Renal cortex interstitium (tissue), 11 donors: ENCODE measurements at regions not wholly inside any gene's neighbourhood (a gene's known extent, or its start where the extent isn't known, plus 50 kb on each side); places are given as distances from the start of the nearest gene placed in this dataset.

Experiments used
- DNase-seq, 11 donors: peaks; one replicate each; pipeline ENCODE4 v3.0.0-alpha.2; 2013; ENCODE audit warnings: low read depth in 9 of 11, low spot score in 4 of 11; ENCODE audit errors: extremely low read depth in 1 of 11

- DNase-seq, result no peak
Measured at GRCh38 chr7:52064493-52064892, 747.9 kb upstream of the COBL start.

- DNase-seq, result no peak
Measured at GRCh38 chr7:52061666-52062065, 745.1 kb upstream of the COBL start.

GRCh38 chr7:52053525-52053924 is 736.9 kb upstream of the COBL start:
- DNase-seq, result no peak

- DNase-seq, result no peak
Measured at GRCh38 chr7:52030722-52031121, 714.1 kb upstream of the COBL start.

DNA sequence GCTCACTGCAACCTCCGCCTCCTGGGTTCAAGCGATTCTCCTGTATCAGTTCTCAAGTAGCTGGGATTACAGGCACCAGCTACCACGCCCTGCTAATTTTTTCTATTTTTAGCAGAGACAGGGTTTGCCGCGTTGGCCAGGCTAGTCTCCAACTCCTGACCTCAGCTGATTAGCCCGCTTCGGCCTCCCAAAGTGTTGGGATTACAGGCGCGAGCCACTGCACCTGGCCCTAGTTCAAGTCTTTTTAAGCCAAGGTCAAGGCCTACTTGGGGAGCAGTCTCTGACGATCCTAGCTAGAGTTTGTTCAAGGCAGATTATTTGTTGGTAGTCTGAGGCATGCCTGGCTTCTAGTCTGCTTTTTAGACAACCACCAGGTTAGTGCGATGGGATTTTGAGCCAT is 709.5 kb upstream of the COBL start:
- no peak for DNase-seq

DNA sequence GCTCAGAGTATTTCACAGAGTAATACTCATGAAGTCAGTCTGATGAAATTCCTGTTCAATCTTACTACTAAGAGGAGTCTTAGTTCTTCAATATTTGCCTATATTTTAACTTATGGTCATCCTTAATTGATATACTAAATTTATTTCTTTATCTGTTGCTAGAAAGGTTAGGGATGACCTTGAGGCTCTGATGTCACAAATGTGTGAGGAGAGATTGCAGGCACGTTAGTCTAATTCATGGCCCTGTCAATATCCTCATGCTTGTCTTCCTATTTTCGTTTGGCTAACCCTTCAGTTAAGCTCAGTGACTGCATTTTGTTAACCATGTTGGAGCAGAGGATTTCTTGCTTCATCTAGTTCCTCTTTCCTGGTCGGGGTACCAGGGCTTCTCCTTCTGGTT is 704.7 kb upstream of the COBL start:
- DNase-seq, result no peak

DNA sequence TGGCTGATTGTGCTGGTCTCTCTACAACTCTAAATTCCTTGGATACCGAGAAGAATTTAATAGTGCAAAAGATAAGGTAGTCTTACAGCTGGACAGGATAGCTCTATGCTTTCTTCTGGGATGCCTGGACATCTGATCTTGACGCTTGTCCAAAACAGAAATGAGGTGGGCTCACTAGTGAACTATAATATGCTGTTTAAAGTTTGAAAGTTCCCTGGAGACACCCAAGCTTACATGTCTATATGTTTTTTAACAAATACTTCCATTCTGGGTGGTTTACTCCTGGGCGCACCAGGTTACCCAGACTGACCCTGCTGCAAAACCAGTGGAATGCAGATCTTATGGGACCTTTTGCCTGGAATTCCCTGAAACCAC is 702.1 kb upstream of the COBL start:
- no peak for DNase-seq

DNA sequence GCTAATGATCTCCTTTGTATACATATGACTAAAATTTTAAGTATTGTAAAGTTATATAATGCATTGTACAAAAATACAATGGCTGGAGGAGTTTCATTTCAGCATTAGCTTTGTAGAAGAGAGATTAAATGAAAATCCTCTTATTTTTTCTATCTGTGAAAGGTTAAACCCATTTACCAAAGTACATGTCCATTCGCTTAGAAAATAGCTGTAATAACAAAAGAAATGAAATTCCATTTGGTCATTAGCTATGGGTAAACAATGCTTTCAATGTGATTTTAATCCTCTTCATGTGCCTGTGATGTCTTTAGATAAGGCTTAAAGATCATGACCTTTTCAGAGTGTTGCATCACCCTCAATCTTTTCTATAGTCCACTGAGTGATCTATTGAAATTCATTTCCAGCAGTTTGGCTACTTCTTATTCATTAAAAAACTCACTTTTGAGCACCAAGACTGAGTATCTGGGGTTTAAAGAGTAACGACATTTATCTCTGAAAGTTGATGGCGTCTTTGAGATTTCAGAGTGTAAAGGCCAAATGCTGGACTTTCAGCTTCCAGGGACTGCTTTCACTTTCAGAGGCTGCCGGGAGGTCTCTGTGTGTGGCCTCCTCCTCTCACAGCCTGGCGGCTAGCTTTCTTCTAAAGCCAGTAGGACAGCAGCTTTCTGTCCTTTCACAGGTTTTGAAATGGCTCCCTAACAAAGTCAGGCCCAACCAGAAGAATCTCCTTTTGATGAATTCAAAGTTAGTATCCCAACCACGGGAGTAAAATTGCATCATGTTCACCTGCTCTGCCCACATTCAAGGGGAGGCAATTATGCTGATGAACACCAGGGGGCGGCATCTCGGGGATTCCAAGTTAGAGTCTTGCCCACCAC is 701.4 kb upstream of the COBL start:
- DNase-seq, result no peak

- DNase-seq, result no peak
Measured at GRCh38 chr7:52009181-52009580, 692.6 kb upstream of the COBL start.

- no peak for DNase-seq
Measured at GRCh38 chr7:52006674-52007073, 690.1 kb upstream of the COBL start.

DNA sequence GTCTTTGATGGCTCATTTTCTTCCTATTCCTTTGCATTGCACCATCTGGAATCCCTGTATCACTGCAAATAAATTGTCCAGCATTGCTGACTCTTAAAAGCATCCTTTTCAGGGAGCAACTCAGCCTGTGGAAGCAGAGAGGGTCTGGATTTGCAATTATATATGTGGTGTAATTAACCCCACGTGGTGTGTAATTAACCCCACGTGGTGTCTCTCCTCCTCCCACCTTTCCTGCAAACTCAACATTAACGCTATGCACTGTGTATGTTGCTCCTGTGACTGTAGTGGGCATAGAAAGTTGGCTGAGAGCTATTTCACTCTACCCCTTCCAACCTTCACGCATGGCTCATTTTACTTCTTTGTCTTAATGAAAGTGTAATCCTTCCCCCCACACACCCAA is 689.0 kb upstream of the COBL start:
- no peak for DNase-seq

DNA sequence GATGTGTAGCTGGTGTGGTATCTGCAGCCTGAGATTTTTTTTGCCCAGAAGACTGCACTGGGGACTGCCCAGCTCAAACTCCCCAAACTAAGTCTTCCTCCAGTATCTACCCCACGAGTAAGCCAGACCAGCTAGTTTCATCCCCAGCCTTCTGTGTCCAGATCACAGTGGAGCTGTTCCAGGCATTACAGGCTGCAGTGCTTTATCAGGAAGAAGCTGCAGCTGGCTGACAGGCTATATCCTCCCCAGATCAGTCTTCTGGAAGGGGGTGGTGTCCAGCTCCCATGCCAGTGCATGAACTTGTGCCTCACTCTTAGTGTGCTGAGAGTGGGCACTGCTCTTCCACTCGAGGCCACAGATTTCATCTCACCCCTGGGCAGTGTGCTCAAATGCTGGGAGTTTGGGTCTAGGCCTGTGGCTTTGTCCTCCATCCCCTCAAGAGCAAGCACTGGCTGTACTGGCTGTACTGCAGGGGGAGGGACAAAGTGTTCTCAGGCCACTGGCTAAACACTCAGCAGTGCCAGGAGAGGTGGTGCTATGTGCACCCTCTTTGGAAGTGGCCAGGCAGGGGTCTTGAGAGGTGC is 679.1 kb upstream of the COBL start:
- DNase-seq, result no peak

DNA sequence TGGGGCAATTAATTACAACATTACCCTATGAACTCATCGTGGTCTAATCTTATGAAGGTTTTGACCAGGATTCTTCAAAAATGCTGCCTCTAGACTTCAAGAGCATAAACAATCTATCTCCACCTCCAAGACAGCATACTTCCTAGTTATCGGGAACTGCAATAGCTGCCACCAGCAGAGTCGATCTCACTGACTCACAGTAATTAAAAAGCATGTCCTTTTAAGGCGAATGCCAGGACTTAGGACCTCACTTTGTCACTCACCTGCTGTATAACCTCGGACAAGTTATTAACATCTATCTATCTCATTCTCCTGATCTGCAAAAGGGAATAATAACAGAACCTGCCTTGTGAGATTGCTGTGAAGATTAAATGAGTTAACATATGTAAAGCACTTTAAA is 666.0 kb upstream of the COBL start:
- DNase-seq, result no peak

- DNase-seq, result no peak
Measured at GRCh38 chr7:51980812-51981211, 664.2 kb upstream of the COBL start.

GRCh38 chr7:51980313-51980712 is 663.7 kb upstream of the COBL start:
- peak in 1 of 11 donors; percentile 2 for DNase-seq

DNA sequence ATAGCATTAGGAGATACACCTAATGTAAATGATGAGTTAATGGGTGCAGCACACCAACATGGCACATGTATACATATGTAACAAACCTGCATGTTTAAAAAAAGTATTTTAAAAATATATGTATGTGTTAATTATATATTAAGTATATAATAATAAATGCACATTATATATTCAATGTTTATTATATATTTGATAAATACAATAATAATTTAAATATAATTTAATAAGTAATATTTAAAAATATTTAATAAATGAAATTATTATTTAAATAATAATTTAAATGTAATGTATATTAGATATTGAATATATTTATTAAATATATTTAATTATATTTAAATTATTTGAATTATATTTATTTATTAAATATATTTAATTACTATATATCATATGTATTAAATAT is 661.3 kb upstream of the COBL start:
- no peak for DNase-seq

DNA sequence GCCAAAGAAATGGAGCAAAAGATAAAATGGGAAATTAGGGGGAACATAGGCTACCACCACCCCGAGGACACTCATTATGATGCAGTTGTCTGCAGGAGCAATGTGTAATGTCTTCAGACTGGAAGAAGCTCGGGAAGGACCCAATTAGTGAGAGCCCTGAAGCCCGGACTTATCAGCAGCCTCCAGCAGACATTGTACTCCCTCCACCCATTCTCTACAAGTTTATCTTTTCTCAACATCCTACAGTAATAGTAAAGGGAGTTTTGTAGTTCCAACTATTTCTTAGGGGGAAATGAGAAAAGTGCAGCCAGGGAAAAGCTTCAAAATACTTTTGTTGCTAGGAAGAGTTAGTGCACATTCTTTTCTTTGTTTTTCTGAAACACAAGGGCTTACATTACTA is 657.3 kb upstream of the COBL start:
- DNase-seq, result no peak

DNA sequence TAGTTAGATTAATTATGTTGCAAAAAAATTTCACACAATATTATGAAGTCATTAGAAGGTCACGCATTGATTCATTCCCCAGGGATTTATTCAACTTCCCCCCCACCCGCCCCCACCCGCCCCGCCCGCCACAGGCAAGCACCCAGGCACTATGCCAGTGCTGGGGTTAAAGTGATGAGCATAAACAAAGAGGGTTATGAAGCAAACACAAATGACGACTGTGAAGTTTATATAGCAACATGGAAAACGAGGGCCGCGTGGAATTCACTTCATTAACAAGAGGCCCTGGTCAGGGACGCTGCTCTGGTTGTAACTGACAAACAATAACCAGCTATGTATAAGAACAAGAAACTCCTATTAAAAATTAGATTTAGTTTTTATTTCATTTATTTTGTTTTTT is 656.5 kb upstream of the COBL start:
- no peak for DNase-seq

DNA sequence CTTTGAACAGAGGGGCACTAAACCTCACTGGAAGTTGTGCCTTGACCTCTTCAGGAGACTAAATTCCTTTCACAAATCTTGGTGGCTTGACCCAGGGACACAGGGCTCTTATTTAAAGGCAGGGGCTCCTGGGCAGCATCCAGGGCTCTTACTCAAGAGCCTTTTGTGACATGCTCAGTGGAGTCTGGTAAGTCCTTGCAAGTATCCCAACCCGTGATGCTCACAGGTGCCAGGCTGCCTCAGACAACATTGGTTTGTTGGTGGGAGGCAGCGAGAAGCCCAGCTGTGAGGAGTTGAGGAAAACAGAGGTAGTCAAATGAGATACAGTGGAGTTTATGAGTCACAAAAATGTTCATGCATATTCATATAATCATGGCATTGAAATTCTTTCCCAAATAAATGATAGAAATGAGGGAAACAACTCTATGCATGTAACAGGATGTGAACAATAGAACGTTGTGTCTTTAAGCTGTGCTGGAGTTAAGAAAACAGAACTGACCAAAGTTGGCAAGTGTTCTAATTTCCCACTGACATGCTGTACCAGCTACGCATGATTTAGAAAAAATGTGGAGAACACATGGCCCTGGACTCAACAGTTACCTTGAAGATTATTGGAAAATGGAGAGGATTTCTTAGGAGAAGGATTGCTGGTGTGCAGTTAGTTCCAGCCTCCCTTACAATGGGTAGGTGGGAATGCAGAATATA is 654.5 kb upstream of the COBL start:
- DNase-seq, result no peak

DNA sequence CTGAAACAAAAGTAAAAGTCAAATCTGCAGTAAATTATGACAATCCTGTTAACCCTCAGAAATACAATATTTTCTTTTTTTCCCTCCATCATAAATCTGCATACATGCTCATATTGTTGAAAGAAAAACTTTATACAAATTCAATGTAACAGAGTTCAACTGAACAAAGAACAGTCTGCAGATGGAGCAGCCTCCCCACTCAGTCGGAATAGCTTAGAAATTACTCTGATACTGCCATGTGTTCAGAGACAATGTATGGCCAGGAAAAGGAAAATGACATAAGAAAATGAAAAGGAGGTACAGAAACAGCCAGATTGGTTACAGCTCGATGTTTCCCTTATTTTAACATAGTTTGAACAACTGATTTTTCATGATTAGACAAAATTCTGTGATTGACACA is 651.9 kb upstream of the COBL start:
- DNase-seq, result no peak
